ENCODE measurements at regions not wholly inside any gene's neighbourhood (a gene's known extent, or its start where the extent isn't known, plus 50 kb on each side); places are given as distances from the start of the nearest gene placed in this dataset.
A peak's percentile ranks its signal among the peaks of the same experiment; 100 is the strongest.
"Not testable (repeated sequence)": the region's sequence is repeated elsewhere in the genome, so short reads cannot be mapped to it uniquely, and the experiment has no call there.

DNA sequence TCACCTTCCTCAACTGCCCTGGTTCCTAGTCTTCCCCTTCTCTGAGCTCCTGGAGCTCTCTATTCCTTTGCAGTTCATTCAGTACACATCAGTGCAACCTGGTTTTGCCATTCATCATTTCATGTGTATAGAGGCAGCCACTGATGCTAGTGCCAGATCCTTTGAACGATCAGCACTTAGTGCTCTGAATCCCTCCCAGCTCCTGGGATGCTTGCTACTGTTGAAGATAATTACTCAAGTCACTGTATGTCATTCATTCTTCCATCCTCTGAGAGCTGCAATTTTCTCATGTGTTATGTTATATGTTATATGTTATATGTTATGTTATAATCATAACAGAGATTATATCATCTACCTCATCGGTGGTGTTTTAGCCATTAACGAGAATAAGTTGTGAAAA lies 98.5 kb upstream of the UXS1 start:
- no peak for DNase-seq (ENCODE audit: low read depth in 3 of 3)

DNA sequence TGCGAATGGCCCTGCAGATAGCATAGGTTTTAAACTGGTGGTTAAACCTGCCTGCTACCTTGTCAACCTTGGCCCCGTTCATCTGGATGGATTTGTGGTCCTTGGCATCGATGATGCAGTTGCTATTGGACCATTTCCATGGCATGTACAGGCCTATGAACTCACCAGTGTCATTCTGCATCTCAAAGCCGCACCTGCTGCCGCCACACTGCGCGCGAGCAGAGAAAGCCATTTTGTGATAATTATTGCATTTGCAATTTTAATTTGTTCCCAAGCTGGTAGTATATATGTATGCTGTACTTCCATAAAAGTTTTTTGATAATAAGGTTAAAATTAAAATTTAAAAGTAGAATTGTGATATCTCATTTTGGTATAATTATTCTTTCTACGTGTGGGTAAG lies 94.8 kb upstream of the UXS1 start:
- no peak for DNase-seq (ENCODE audit: low read depth in 3 of 3)

DNA sequence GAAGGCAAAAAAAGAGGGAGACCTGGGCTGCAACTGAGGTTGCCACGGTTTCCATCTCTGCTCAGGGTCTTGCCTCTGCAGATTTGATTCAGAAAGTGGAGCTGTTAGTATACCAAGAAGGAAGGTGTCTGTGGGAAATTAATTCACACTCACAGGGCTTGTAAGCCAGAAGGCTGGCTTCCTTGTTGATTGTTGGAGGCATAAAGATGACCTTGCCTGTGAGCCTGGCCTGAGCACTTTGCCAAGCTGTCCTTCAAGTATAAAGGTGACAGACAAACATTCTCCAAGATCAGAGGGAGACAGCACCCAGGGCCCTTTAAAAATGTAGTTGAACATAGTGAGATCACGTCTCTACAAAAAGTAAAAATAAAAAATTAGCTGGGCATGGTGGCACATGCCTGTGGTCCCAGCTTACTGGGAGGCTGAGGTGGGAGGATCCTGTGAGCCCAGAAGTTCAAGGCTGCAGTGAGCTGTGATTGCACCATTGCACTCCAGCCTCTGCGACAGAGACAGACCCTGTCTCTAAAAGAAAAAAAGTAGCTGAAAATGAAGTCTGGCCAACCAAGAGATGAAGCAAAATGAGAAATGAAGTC lies 91.2 kb upstream of the UXS1 start:
- no peak for DNase-seq (ENCODE audit: low read depth in 3 of 3)

DNA sequence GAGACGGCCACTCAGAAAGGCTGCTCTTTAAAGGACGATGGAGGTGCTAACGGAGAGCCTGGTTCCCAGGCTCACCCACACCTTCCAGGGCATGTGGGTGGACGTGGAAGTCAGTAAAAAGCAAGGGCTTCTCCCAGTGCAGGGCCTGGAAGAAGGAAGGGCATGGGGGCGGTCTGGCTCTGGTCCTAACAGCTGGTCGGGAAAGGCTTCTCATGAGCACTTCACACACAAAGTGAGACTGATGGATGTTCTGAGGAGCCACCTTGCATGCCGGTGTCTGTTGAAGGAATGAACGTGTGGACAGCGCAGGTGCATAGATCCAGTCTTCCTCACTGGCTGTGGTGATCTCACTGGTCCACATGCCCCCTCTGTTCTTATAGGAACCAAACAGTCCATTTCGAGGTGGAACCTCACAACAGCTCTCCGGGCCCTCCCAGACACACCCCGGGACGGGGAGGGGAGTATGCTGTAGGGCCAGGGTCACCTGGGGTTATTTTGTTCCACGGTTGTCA lies 90.6 kb upstream of the UXS1 start:
- DNase-seq (ENCODE audit: low read depth in 3 of 3) = no peak

DNA sequence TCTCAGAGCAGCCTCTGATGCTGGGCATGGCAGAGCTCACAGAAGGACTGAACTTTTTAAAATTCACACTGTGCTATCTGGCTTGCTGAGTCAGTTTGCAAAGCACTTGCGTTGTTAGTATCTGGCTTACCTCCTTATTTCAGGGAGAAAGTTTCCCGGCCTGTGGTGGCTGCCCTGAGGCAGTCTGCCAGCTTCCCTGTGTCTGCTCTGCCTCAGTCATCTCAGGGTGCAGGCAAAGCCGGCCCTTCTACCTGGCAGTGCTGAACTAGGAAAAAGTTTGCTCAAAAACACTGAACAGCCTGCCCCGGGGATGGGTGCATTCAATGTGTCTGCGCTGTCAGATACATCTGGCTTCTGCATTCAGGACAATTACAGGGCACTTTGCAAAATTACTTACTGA lies 90.2 kb upstream of the UXS1 start:
- no peak for DNase-seq (ENCODE audit: low read depth in 3 of 3)

DNA sequence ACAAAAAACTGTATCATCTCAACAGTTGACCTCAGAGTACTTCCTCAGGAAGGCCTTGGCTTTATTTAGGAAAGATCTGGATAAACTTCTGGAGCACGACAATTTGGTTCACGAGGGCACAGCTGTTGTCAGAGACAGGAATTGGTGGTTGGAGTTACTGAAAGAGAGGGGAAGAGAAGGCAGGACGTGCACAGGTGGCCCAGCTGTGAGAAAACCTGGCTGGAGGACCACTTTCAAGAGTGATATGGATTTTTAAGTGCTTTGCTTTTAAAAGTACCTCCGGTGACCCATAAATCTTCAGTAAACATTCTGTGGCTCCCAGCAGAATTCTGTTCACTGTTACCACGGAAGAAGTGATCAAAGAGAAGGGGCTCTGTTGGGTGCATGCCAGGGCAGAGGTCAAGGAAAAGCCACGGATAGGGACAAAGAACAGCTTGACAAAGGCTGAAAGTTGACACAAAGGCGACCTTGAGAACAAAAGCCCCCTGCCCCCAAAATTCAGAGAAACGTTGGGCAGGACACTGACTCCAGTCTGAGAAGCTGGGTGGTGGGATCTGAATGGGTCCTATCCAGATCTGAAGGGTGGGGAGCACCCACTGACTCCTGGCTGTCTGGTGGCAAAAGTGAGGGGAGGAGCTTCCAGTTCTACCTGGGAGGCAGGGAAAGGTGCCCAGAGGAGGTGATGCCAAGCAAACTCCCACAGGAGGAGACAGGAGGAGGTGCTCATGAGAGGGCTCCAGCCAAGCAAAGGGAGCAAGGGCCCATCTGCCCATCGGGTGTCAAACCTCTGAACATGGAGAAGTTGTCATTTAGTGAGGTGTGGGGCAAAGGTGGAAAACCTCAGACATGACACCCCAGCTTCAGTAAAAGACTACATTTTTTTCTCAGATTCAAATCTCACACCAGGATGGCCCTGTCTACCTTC lies 89.4 kb upstream of the UXS1 start:
- not testable (repeated sequence) for DNase-seq (ENCODE audit: low read depth in 3 of 3)

DNA sequence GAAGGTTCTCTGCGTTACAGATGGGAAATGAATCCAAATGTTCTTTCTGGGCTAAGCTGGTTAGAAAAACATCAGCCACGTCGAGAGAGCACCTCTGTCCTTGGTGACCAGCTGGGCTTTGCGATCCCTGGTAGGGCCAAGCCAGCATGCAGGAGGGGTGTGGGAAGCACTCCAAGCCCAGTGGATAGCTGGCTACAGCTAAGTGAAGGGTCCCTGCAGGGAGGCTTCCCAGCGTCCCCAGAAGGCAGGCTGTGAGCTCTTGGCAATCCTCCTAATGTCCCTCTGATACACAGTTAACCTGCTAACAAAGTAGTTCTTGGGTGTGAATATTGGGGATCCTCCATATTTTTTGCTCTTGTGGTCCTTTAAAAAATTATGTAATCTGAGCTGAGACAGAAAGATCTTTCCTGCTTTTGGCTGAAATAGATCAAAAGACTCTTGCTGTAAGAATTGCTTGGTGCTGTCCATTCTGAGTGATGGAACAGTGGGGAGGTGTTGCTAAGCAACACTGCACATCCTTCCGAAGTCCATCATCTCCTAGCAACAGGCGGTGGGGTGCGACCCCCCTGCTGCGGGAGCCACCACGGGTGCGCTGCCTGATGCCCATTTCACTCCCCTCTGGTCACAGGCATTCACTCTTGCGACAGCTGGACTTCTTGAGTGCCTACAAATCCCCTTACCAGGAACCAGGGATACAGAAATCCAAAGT lies 88.5 kb upstream of the UXS1 start:
- DNase-seq (ENCODE audit: low read depth in 3 of 3) = no peak

DNA sequence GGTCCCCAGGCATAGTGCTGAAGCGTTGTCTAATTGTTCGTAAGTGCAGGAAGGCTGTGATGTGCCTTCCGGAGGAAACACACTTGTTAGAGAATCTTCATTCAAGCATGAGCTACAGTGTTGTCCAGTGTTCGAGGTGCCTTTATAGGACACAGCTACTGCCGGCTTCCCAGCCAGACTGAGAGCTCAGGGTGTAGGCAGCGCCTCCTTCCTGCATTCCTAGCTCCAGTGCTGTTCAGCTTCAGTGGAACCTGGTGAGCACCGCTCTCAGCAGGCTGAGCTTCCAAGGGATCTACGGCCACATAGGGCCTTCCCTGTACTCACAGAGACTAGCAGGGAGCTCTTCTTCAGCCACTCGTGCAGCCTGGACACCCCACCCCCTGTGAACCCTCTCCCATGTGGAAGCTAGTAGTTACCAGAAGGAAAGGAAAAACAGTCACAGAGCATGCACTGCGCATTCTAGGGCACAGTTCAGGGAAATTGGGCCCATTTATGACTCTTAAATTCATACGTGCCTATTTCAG lies 87.9 kb upstream of the UXS1 start:
- not testable (repeated sequence) for DNase-seq (ENCODE audit: low read depth in 3 of 3)

DNA sequence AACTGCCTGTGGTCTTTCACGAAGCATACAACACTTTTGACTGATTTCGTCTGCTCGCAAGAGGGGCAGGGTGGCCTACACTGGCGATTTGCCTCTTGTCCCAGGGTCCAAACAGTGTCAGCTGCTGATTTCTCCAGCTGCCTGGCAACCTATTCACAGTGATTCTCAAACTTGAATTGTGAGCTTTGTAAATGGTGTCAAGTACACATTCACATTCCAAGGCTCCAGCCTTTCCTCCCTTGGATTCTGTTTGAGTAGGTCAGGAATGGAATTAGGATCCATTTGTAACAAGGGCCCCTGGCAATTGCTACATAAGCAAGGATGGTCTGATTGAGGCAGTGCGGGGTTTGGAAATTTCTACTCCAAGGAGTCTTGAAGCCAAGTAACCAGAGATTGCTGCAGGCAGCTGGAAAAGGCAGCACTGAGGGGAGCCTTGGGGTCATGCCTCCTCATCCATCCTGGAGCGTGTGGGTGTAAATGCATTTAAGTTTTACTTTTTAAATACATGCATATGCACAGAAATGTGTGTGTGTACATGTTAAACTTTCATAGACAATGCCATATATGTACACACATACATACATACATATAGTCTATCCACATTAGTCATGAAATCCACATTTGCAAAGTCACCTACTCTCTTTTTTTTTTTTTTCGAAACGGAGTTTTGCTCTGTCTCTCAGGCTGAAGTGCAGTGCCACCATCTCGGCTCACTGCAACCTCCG lies 86.8 kb upstream of the UXS1 start:
- no peak for DNase-seq (ENCODE audit: low read depth in 3 of 3)

DNA sequence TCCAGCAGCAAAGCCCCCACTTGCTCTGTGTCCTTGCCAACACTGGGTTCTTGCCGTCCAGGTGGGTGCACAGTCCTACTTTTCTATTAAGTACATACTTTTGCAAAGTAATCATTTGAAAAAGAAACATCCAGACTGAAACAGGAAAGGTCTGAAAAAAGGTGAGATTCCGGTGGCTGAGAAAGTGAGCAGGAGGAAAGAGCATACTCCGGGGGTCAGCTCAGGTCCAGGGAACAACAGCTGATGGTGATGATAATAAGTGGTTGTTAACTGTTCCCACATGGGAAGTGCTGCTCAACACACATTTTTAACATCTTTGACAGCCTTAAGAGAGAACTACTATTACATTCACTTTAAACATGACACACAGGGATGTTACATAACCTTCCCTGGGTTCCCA lies 86.1 kb upstream of the UXS1 start:
- DNase-seq (ENCODE audit: low read depth in 3 of 3) = no peak

DNA sequence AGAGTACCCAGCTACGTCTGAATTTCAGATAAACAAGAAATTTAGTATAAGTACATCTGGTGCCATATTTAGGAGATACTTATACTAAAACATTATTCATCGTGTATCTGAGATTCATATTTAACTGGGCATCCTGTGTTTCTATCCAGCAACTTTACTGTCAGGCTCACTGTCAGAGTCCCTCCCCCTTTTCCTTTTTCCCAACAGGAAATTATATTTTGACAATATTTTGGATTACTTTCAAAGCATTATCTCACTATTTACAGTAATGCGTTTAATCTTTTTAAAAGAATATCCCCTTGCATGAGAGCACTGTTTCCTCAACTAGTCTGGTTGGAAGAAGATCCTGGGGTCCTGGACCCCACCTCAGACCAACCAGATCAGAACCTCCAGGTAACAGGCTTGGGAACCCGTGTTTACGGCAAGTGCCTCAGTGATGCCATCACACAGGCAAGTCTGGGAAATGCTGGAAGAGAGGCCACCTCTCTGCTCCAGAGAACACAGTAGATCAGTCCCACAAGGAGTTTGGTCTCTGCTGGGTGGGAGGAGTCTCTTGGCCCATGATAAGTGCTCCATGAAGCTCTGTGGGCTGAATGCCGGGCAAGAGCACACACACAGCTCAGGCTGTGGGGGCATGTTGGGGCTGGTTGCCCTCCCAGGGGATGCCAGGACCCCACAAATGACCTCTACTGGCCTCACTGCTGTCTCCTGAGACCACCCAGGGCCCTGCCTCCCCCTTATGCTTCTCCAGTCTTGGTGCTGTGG lies 84.2 kb upstream of the UXS1 start:
- DNase-seq (ENCODE audit: low read depth in 3 of 3) = no peak

DNA sequence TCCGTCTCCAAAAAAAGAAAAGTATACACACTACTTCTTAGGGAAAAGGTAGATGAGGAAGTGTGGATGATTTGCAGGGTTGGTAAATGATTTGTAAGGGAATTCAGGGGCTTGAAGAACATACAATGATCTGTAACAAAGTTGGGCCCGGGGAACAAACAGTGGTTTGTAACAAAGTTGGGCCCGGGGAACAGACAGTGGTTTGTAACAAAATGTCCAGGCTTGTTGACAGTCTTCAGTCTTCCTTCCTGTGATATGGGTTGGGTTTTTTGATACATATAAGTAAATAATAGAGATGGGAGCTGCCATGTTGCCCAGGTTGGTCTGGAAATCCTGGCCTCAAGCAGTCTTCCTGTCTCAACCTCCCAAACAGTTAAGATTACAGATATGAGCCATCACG lies 83.3 kb upstream of the UXS1 start:
- no peak for DNase-seq (ENCODE audit: low read depth in 3 of 3)

DNA sequence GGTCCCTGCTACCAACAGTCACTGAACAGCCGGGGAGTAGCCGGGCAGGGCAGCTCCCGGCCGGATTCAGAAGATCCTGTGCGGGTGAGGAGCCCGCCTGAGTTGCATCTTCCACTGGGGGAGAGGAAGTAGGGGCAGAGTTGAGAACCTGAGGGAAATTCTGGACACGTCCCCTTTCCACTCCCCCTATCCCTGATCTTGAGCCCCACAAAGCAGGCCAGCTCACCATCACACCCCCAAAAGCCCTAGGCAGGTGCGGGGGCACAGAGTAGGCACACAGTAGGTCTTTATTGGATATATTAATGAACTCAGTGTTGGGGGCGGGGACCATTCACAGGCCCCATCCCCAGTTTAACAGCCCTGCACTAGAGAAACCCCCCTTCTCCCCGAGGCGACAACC lies 81.9 kb upstream of the UXS1 start:
- DNase-seq (ENCODE audit: low read depth in 3 of 3) = no peak

DNA sequence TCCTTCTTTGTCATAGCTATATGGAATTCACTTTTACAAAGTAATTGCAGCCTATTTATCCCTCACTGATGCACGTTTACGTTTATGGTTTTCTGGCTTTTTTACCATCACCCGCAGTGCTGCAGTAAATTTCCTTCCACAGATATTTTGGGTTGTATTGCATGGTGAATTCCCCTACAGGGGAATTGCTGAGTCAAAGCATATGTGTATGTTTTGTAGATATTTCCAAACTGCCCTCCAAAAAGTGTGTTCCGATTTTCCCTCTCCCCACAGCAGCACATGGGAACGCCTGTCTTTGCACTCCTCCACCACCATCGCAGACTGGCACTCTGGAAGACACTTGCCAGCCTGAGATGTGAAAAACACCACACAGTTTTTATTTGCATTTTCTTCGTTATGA lies 80.6 kb upstream of the UXS1 start:
- no peak for DNase-seq (ENCODE audit: low read depth in 3 of 3)

DNA sequence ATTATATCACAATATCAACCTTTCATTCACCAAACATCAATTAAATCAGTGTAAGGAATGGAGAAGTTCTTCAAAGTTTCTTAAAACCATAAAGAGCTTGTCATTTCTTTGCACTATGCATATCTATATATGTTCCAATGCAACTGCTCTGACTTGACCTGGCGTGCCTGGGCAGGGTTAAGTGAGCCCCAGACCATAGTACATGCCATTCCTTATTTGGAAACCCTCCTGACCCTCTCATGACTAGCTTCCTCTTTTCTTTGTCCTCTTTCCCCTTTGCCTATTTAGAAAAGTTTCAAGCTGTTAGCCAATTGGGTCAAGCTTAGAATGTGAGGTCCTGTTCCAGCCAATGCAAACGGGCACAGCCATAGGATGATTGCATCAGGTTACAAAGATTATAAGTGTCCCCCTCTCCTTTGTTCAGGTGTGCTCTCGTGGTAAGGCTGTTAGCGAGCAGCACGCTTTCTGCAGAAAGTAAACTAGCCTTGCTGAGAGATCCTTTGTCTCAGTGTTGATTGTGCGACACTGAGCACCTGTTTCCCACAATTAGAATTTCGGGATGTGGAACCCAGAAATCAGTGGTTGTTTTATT lies 78.2 kb upstream of the UXS1 start:
- no peak for DNase-seq (ENCODE audit: low read depth in 3 of 3)

DNA sequence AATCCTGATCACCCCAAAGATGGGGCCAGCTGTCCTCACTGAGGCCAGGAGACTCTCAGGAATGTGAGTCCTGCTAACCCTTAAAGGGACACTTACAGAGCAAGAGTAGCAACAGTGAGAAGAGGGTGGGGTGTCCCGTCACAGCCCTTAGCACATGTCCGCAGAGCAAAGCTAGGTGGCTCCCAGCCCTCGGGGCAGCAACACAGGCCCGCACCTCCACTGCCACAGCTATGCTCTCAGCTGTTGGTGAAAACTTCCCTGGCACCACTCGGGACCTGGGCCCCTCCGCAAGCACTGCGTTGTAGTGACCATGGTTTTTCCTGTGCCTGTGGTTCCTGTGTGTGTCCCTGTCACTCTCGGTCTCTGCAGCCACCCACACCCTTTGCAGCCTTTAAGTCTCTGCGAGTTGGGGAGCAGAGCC lies 76.4 kb upstream of the UXS1 start:
- DNase-seq (ENCODE audit: low read depth in 3 of 3) = no peak

DNA sequence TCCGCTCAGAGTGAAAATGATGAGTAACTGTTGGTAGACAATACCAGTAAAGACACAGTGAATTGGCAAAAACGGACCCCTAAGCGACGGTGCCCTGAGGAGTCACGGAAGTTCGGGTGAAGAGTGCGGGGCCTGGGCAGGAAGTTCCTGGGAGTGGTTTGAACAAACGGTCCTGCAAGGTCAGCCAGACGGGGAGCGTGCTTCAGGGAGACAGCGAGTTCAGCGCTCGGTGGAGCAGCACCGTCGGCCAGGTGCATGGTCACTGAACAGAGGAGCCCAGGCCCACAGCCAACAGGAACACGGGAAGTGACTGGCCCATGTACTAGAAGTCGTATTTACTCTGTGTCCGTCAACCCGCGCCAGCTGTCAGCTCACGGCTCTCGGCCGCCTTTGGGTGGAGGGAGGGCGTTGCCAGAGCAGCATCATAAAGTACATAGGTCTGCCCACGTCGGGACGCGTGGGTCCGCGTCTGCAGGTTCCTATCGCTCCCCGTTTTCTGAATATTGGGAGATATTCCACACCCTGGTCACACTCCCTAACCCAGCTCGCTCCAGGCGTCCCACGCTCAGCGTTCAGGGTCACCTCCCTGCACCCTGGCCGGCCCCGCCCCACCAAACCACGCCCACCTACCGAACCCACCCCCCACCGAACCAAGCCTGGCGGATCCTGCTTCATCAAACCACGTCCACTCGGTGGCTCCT lies 75.6 kb upstream of the UXS1 start:
- peak in 1 of 3 donors; percentile 40 for DNase-seq (ENCODE audit: low read depth in 3 of 3)

DNA sequence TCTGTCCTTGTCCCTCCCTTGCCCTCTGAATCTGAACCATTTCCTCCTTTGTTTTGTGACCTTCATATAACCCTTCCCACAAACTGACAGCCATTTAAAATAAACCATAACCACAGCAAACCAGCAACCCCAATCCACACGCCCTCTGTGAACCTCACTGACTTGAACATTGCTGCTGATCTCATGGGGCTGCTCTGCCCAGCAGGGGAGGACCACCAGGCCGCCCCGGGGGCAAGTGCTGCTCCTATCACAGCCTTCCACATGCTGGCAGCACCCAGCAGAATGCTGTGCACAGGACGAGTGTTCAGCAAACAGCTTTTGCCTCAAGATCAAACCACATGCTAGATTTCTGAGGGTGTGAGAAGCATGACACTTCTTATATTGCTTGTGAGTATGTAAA lies 73.9 kb upstream of the UXS1 start:
- no peak for DNase-seq (ENCODE audit: low read depth in 3 of 3)

DNA sequence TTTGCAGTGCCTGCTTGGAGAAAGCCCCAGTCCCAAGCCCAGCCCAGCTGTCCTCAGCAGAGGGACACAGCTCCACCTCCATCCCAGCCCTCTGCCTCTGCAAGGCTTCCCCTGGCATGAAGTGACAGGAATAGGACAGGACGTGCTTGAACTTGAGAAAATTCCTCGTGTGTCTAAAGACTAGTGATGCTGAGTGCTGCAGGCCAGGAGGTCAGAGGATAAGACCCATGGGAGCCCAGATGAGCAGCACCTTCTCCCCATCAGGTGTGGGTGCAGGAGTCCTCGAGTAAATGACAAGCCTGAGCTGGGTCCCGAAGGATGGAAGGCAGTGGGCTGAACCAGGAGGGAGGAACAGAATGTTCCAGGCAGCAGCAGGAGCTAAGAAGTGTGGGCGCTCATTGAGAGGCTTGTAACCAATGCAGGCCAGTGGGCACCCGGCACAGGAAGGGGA lies 67.8 kb upstream of the UXS1 start:
- DNase-seq (ENCODE audit: low read depth in 3 of 3) = no peak

DNA sequence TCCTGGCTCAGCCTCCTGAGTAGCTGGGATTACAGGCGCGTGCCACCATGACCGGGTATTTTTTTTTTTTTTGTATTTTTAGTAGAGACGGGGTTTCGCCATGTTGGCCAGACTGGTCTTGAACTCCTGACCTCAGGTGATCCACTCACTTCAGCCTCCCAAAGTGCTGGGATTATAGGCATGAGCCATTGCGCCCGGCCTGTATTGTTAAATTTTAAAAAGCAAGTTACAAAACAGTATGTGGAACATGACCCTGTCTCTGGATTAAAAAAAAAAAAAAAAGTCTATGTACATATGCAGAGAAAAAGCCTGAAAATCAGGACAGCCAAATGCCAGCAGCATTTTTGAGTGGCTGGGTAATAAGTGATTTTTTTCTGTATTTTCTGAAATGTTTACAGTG lies 64.8 kb upstream of the UXS1 start:
- DNase-seq (ENCODE audit: low read depth in 3 of 3) = not testable (repeated sequence)
